ENCODE measurements at regions not wholly inside any gene's neighbourhood (a gene's known extent, or its start where the extent isn't known, plus 50 kb on each side); places are given as distances from the start of the nearest gene placed in this dataset.

DNA sequence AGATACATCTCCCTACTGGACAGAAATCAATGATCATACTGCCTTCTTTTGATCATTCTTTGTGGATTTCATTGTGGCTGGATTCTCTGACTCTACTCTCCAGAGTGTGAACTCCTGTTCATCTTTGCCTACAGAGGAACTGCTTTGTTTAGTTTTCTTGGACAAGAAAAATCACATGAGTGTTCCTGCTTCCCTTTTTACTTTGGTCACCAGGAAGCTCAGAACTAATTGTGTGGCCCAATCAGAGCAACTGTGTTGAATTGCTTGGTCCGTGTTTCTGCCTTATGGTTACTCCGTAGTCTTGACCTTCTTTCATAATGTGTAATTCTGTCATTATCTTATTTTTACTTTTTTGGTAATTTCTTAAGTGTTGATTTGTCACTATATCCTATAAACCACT is 97.0 kb downstream of the MAF start:
- TF ChIP-seq, protein P1, sequence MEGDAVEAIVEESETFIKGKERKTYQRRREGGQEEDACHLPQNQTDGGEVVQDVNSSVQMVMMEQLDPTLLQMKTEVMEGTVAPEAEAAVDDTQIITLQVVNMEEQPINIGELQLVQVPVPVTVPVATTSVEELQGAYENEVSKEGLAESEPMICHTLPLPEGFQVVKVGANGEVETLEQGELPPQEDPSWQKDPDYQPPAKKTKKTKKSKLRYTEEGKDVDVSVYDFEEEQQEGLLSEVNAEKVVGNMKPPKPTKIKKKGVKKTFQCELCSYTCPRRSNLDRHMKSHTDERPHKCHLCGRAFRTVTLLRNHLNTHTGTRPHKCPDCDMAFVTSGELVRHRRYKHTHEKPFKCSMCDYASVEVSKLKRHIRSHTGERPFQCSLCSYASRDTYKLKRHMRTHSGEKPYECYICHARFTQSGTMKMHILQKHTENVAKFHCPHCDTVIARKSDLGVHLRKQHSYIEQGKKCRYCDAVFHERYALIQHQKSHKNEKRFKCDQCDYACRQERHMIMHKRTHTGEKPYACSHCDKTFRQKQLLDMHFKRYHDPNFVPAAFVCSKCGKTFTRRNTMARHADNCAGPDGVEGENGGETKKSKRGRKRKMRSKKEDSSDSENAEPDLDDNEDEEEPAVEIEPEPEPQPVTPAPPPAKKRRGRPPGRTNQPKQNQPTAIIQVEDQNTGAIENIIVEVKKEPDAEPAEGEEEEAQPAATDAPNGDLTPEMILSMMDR (IDR thresholded peaks at IDR 0.05; ENCODE audit: control extremely low read depth, extremely low read depth, low read depth, missing control alignments): no peak
- CTCF ChIA-PET: interaction anchor here (1.3 kb wide), 1 partner anchor 24 kb away, joined by 4 read pairs; no protein-coding TSS in a partner anchor
- no peak for DNase-seq (ENCODE audit: extremely low spot score)
- POLR2A ChIA-PET: no interaction called here

DNA sequence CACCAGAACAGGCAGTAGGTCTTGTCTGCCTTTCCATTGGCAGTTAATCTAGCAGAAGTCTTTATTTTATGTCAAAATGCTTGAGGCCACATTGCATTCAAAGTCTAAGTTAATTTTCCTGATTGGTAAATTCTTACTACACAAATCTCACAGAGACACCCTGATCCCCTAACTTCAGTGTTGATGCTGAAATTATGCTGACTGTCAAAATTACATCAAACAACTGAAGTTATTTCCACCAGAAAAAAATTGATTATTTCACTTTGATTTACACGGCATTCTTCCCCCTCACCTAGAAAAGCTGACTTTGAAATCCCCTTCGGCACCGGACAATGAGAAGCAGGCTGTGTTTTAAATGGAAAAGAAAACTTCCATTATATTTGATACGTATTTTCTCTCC is 99.1 kb downstream of the MAF start:
- TF ChIP-seq, protein P1 (IDR thresholded peaks at IDR 0.05; ENCODE audit: control extremely low read depth, extremely low read depth, low read depth, missing control alignments): no peak
- CTCF ChIA-PET: no interaction called here
- DNase-seq (ENCODE audit: extremely low spot score): no peak
- POLR2A ChIA-PET: no interaction called here

DNA sequence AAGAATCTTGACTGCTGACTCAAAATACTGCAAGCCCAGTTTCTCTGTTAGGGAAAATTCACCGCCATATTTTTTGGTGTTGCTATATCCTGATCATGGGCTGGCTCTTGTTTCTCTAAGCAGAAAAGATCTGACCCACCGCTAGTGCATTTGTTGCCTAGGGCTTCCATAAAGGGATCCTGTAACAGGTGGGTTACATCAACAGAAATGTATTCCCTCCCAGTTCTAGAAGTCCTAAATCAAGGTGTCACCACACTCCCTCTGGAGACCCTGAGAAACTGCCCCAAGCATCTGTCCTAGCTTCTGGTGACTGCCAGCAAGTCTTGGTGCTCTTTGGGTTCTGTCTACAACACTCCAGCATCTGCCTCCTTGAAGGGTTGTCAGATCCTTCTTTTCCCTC is 99.7 kb downstream of the MAF start:
- TF ChIP-seq, protein P1 (IDR thresholded peaks at IDR 0.05; ENCODE audit: control extremely low read depth, extremely low read depth, low read depth, missing control alignments): no peak

DNA sequence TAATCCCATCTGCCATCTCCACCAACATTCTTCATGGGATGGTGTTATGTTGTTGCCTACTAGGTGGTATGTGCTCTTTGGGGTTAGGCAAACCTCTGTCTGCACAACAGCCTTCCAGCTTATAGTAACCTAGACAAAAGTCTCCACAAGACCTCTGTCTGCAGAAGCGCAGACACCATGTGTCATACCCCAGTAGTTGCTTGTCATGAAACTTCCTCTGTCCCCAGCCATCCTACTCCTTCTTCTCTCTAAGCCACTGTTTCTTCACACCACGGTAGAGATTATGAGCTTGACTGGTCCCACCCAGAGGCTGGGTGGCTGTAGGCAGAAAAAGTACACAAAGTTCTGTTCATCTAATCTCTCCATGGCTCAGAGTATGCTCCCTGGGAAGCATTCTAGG is 100.3 kb downstream of the MAF start:
- POLR2A ChIA-PET: no interaction called here
- TF ChIP-seq, protein P1 (IDR thresholded peaks at IDR 0.05; ENCODE audit: control extremely low read depth, extremely low read depth, low read depth, missing control alignments): no peak
- no peak for DNase-seq (ENCODE audit: extremely low spot score)
- CTCF ChIA-PET: interaction anchor here (1.0 kb wide), 1 partner anchor 30 kb away, joined by 3 read pairs; no protein-coding TSS in a partner anchor

More for the DNA sequence above, 99.7 kb downstream of the MAF start:
- ChIA-PET POLR2A (no interaction called here), CTCF (no interaction called here)
- no peak for DNase-seq (ENCODE audit: extremely low spot score)

DNA sequence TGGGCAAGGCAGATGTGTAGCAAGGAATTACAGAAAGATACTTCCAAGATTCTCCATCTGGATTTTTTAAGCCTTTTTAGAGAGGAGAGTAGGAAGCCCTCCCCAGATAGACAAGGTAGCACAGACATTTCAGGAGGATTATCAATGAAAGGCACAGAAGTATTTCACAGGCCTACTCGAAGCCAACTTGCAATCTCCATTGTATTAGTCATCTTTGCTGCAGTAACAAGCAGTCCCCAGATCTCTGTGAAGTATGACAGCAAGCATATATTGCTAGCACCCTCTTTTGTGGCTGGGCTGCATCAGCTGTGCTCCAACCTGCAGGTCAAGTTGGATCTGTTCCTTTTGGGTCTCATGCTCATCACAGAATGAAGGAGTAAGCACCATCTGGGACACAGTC is 101.6 kb downstream of the MAF start:
- no peak for DNase-seq (ENCODE audit: extremely low spot score)
- POLR2A ChIA-PET: no interaction called here
- TF ChIP-seq, protein P1 (IDR thresholded peaks at IDR 0.05; ENCODE audit: control extremely low read depth, extremely low read depth, low read depth, missing control alignments): no peak
- CTCF ChIA-PET: interaction anchor here (1.8 kb wide), 1 partner anchor 14 kb away, joined by 6 read pairs; no protein-coding TSS in a partner anchor

DNA sequence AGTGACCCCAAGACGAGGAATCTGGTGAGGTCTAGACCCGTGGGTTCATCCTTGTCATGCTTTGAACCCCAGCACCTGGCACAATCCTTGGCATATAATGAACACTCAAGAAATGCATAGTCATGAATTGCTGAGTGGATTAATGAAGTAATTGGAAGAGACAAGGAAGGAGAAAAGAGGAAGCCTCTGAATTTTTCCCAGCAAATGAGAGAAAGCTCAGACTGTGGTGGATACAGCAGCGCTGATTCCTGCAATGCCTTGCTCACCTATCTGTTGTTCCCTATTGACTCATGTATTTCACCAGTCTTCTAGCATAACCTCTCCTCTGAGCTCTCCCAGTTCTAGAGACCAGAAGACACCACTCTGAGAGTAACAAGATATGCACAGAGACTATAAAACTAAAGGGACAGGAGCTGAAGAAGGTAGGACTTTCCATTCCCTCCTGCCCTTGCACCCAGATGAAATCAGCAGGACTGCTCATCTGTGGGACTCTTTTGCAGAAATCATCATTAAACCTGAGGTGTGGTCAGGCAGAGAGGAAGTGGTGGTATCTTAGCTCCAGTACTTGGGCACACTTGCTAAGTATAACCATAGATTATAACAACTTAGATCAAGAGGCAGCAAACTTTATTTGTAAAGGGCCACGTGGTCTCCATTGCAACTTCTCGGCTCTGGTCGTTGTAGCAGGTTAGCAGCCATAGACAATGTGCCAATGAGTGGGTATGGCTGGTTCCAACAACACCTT is 102.8 kb downstream of the MAF start:
- TF ChIP-seq, protein P1 (IDR thresholded peaks at IDR 0.05; ENCODE audit: control extremely low read depth, extremely low read depth, low read depth, missing control alignments): no peak
- no peak for DNase-seq (ENCODE audit: extremely low spot score)
- ChIA-PET CTCF (interaction anchor here (1.8 kb wide), 1 partner anchor 15 kb away, joined by 6 read pairs; no protein-coding TSS in a partner anchor), POLR2A (no interaction called here)
